IMR-90 (cell line): ENCODE measurements at regions not wholly inside any gene's neighbourhood (a gene's known extent, or its start where the extent isn't known, plus 50 kb on each side); places are given as distances from the start of the nearest gene placed in this dataset.

Source experiments
- CHD1 ChIP-seq: IDR thresholded peaks from 2 replicates; pipeline ENCODE4 v1.6.1; 2012; ENCODE audit warnings: low read depth, low read length, improper control_type of control experiment
- CTCF ChIP-seq: conservative IDR thresholded peaks from 2 replicates; pipeline ENCODE4 v1.5.1; 2012; ENCODE audit warnings: mild to moderate bottlenecking, low read depth, low read length, improper control_type of control experiment
- ELK1 ChIP-seq: fragments of 150-350 bp; IDR thresholded peaks from 2 replicates; pipeline ENCODE4 v1.6.1; 2016; ENCODE audit warnings: low read depth, mild to moderate bottlenecking, low read length, moderate library complexity, borderline replicate concordance

GRCh38 chr12:127621366-127621765 lies 645.6 kb upstream of the TMEM132C start:
- TF ChIP-seq CTCF (no peak), ELK1 (no peak), CHD1 (no peak)
